Fibroblast of mammary gland (primary cell): ENCODE measurements at regions not wholly inside any gene's neighbourhood (a gene's known extent, or its start where the extent isn't known, plus 50 kb on each side); places are given as distances from the start of the nearest gene placed in this dataset.

Source experiments
- DNase-seq: peaks from one replicate; pipeline ENCODE4 v3.0.0-alpha.2; 2010; ENCODE audit warnings: low read depth
- H3K4me3 ChIP-seq: 2 replicates; pipeline ENCODE4 v1.5.1; 2011; ENCODE audit warnings: low read depth, mild to moderate bottlenecking, low read length, moderate library complexity; ENCODE audit not compliant: control insufficient read depth
- CTCF ChIP-seq: conservative IDR thresholded peaks from 2 replicates; pipeline ENCODE4 v1.5.1; 2011; ENCODE audit warnings: low read depth, low read length, inconsistent platforms; ENCODE audit not compliant: control insufficient read depth, insufficient read depth

- TF ChIP-seq CTCF, result no peak
Measured at GRCh38 chr10:3523309-3524050, 261.5 kb downstream of the KLF6 start.

GRCh38 chr10:3516923-3517255, 268.1 kb downstream of the KLF6 start:
- no peak overlapping the region for H3K4me3 ChIP-seq
- DNase-seq, result no peak
- TF ChIP-seq CTCF, result no peak

More at GRCh38 chr10:3523309-3524050, 261.5 kb downstream of the KLF6 start:
- no peak for DNase-seq
- H3K4me3 ChIP-seq, result no peak overlapping the region

- TF ChIP-seq CTCF, result no peak
- H3K4me3 ChIP-seq, result no peak overlapping the region
- peak; percentile 70 for DNase-seq
Measured at GRCh38 chr10:3516234-3516922, 268.6 kb downstream of the KLF6 start.

GRCh38 chr10:3514691-3515090, 270.3 kb downstream of the KLF6 start:
- no peak for DNase-seq
- TF ChIP-seq CTCF, result no peak
- no peak overlapping the region for H3K4me3 ChIP-seq

GRCh38 chr10:3512263-3512662, 272.7 kb downstream of the KLF6 start:
- no peak overlapping the region for H3K4me3 ChIP-seq
- DNase-seq, result no peak
- TF ChIP-seq CTCF, result peak; percentile 18

- no peak for TF ChIP-seq CTCF
- H3K4me3 ChIP-seq, result no peak overlapping the region
- DNase-seq, result no peak
Measured at GRCh38 chr10:3511483-3511882, 273.5 kb downstream of the KLF6 start.
